ENCODE measurements at regions not wholly inside any gene's neighbourhood (a gene's known extent, or its start where the extent isn't known, plus 50 kb on each side); places are given as distances from the start of the nearest gene placed in this dataset.

DNA sequence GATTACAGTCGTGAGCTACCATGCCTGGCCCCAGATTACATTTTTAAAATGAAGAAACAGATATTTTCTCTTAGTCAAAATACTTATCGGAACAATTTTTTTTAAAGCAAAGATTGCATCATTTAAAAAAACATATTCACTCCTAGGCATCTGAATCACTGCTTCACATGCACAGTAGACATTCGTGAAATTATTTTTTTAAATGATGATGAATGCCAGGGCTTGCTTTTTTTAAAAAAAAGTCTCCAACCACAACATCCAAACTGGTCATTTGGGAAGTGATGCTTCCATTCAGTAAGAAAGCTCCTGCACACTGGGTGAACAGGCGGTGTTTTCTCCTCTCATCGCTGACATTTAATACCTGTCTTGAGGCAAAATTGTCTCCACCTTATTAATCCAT, 223.0 kb upstream of the DMRT1 start:
- no CpG with 5 or more reads among the region's 5 CpGs for WGBS, 2 experiments (ENCODE audit: extremely low coverage in 2 of 2, insufficient read length in 1 of 2)
- intact Hi-C loops (cut with micrococcal nuclease): loop anchor here (10.0 kb wide), 1 partner anchor 276 kb away; no protein-coding TSS in a partner anchor
- Histone ChIP-seq H2BK20ac (ENCODE audit: low read depth, low read length) (no peak overlapping the region), H2BK120ac (ENCODE audit: low read depth, low read length) (no peak overlapping the region; the same call in 1 of the 2 replicates), H3K27ac (ENCODE audit: insufficient read depth, low read length) (no peak overlapping the region), H4K8ac (ENCODE audit: low read depth in 2 of 2, low read length in 2 of 2) (no peak overlapping the region), H2BK5ac (ENCODE audit: low read depth, low read length, poor library complexity, severe bottlenecking) (no peak overlapping the region), H3K18ac (ENCODE audit: low read depth, low read length) (no peak overlapping the region), H3K23ac (ENCODE audit: low read depth, low read length) (no peak overlapping the region), H4K91ac (ENCODE audit: insufficient read depth, low read depth, low read length) (no peak overlapping the region), H3K56ac (ENCODE audit: extremely low read depth, insufficient read depth, low read length) (no peak overlapping the region), H3K9ac (ENCODE audit: low read depth, low read length) (no peak overlapping the region), H2BK15ac (ENCODE audit: low read depth, low read length) (no peak overlapping the region), H3K9me3 (ENCODE audit: control insufficient read depth, insufficient read depth, low read length) (no peaks in the 10 kb centered on the region), H2AK5ac (ENCODE audit: low read depth, low read length) (no peak overlapping the region), H3K36me3 (ENCODE audit: control insufficient read depth, insufficient read depth, low read length) (no peaks in the 10 kb centered on the region), H3K27me3 (ENCODE audit: control insufficient read depth, insufficient read depth, low read length) (no peaks in the 10 kb centered on the region), H3K79me1 (ENCODE audit: low read depth in 1 of 2, low read length in 2 of 2) (no peaks in the 10 kb centered on the region), H2AFZ (replicated peaks; ENCODE audit: low read length, poor library complexity) (no peak overlapping the region), H2AK9ac (replicated peaks; ENCODE audit: low read depth, low read length, poor library complexity) (no peak overlapping the region), H3K14ac (replicated peaks; ENCODE audit: low read depth, low read length) (no peak overlapping the region), H3K4me2 (ENCODE audit: low read depth, low read length) (no peak overlapping the region), H3K4ac (ENCODE audit: low read depth, low read length) (no peak overlapping the region; the same call in 1 of the 2 replicates), H4K5ac (ENCODE audit: low read depth, low read length) (no peak overlapping the region), H3K4me3 (ENCODE audit: insufficient read depth, low read depth, low read length) (no peak overlapping the region), H3K4me1 (ENCODE audit: control insufficient read depth, insufficient read depth, low read length) (peaks cover 3% of the 10 kb centered on the region), H4K20me1 (ENCODE audit: insufficient read depth, low read length) (no peaks in the 10 kb centered on the region), H3K9me1 (ENCODE audit: insufficient read depth, low read length) (peaks cover 2% of the 10 kb centered on the region; the same call in 1 of the 2 replicates)
- DNase-seq (peak; percentile 67), ATAC-seq (ENCODE audit: low read depth) (peak; percentile 9; the same call in 1 of the 2 replicates)
- ChIA-PET CTCF (interaction anchor here (0.8 kb wide), 1 partner anchor 98 kb away, joined by 3 read pairs; no protein-coding TSS in a partner anchor), POLR2A (ENCODE audit: unreplicated experiment) (no interaction called here)
- dilution Hi-C loops (cut with HindIII; ENCODE audit: low sequenced_read_pairs, unreplicated experiment): no loop called here
- BruUV-seq (replicated peaks): no TSS peak
- TF ChIP-seq BHLHE40 (IDR thresholded peaks at IDR 0.05; ENCODE audit: low read depth, low read length) (no peak), MAFK (IDR thresholded peaks at IDR 0.05; ENCODE audit: low read depth, low read length) (no peak), CEBPB (IDR thresholded peaks at IDR 0.05; ENCODE audit: low read depth, low read length) (peak; percentile 87)
- in situ Hi-C loops (cut with MboI; ENCODE audit: low sequenced_read_pairs): loop anchor here (5.0 to 10.0 kb wide), 2 partner anchors 139 to 386 kb away; no protein-coding TSS in a partner anchor

Measured in IMR-90 (cell line).